Endodermal cell (in vitro differentiated cells): ENCODE measurements at regions not wholly inside any gene's neighbourhood (a gene's known extent, or its start where the extent isn't known, plus 50 kb on each side); places are given as distances from the start of the nearest gene placed in this dataset.

Source experiments
- DNase-seq: peaks from one replicate; pipeline ENCODE4 v3.0.0-alpha.2; 2017
- H3K27ac ChIP-seq: 2 replicates; pipeline ENCODE4 v1.5.1; 2013; ENCODE audit warnings: mild to moderate bottlenecking, low read depth, low read length, moderate library complexity
- H3K27me3 ChIP-seq: 2 replicates; pipeline ENCODE4 v1.6.1; 2013; ENCODE audit warnings: mild to moderate bottlenecking, low read length, moderate library complexity; ENCODE audit not compliant: insufficient read depth, control insufficient read depth, poor library complexity, severe bottlenecking
- H3K36me3 ChIP-seq: 2 replicates; pipeline ENCODE4 v1.7.0; 2013; ENCODE audit warnings: mild to moderate bottlenecking, low read length, moderate library complexity; ENCODE audit not compliant: control insufficient read depth, insufficient read depth
- H3K4me1 ChIP-seq: one replicate; pipeline ENCODE4 v1.7.0; 2013; ENCODE audit warnings: low read length; ENCODE audit not compliant: control insufficient read depth, insufficient read depth
- H3K4me3 ChIP-seq: 2 replicates; pipeline ENCODE4 v1.5.1; 2013; ENCODE audit warnings: mild to moderate bottlenecking, low read length, moderate library complexity
- H3K9ac ChIP-seq: 2 replicates; pipeline ENCODE4 v1.6.1; 2013; ENCODE audit warnings: mild to moderate bottlenecking, low read length, moderate library complexity; ENCODE audit not compliant: poor library complexity, severe bottlenecking; ENCODE audit errors: extremely low read depth
- H3K9me3 ChIP-seq: 2 replicates; pipeline ENCODE4 v1.6.1; 2013; ENCODE audit warnings: mild to moderate bottlenecking, low read length, moderate library complexity; ENCODE audit not compliant: control insufficient read depth
- H3K27ac Mint-ChIP-seq: 2 replicates; pipeline ENCODE4 v1.8.0; 2020; ENCODE audit warnings: mixed read lengths
- H3K27me3 Mint-ChIP-seq: 2 replicates; pipeline ENCODE4 v1.8.0; 2021; ENCODE audit warnings: mild to moderate bottlenecking, mixed read lengths; ENCODE audit not compliant: insufficient read depth
- H3K36me3 Mint-ChIP-seq: 2 replicates; pipeline ENCODE4 v1.8.0; 2020; ENCODE audit warnings: low read depth, mixed read lengths
- H3K4me1 Mint-ChIP-seq: 2 replicates; pipeline ENCODE4 v1.8.0; 2020; ENCODE audit warnings: mixed read lengths
- H3K4me3 Mint-ChIP-seq: 2 replicates; pipeline ENCODE4 v1.8.0; 2020; ENCODE audit warnings: mild to moderate bottlenecking, moderate library complexity, mixed read lengths
- H3K9me3 Mint-ChIP-seq: 2 replicates; pipeline ENCODE4 v1.8.0; 2020; ENCODE audit warnings: mild to moderate bottlenecking, mixed read lengths
- CTCF ChIP-seq: fragments of 200-600 bp; sonication (generic); conservative IDR thresholded peaks from 2 replicates; pipeline ENCODE4 v1.5.0; 2021; ENCODE audit warnings: antibody characterized with exemption, mild to moderate bottlenecking
- WGBS, 2 experiments: methylation state at CpG; one replicate each; pipeline versions ENCODE4 v1.1.5 to v1.1.7; 2013; ENCODE audit warnings: missing lambda C conversion rate in 2 of 2, mixed read lengths in 1 of 2; ENCODE audit not compliant: insufficient coverage in 1 of 2, insufficient read length in 1 of 2; 5-methylcytosine and 5-hydroxymethylcytosine counted together

GRCh38 chr1:217003355-217003754 lies 280.1 kb upstream of the ESRRG start:
- no peaks in the 10 kb centered on the region for H3K36me3 ChIP-seq

GRCh38 chr1:216997831-216998230 lies 274.6 kb upstream of the ESRRG start:
- H3K27ac Mint-ChIP-seq: no peak overlapping the region
- H3K27ac ChIP-seq: no peak overlapping the region
- 74% methylated on average over 1 of the region's 1 CpG; no CpG with 5 or more reads in 1 of the 2 experiments for WGBS, 2 experiments
- H3K27me3 ChIP-seq: no peaks in the 10 kb centered on the region
- H3K36me3 Mint-ChIP-seq: no peaks in the 10 kb centered on the region
- H3K4me3 ChIP-seq: no peak overlapping the region
- no peaks in the 10 kb centered on the region for H3K9me3 ChIP-seq
- DNase-seq: no peak
- H3K27me3 Mint-ChIP-seq: no peaks in the 10 kb centered on the region
- TF ChIP-seq CTCF: no peak
- no peak overlapping the region for H3K4me3 Mint-ChIP-seq
- H3K4me1 Mint-ChIP-seq: peaks cover 5% of the 10 kb centered on the region
- H3K9ac ChIP-seq: no peak overlapping the region
- no peaks in the 10 kb centered on the region for H3K9me3 Mint-ChIP-seq
- no peaks in the 10 kb centered on the region for H3K4me1 ChIP-seq
- H3K36me3 ChIP-seq: no peaks in the 10 kb centered on the region

More at GRCh38 chr1:217003355-217003754, 280.1 kb upstream of the ESRRG start:
- Mint-ChIP-seq H3K4me3 (no peak overlapping the region), H3K9me3 (peaks cover 5% of the 10 kb centered on the region), H3K36me3 (no peaks in the 10 kb centered on the region), H3K27me3 (no peaks in the 10 kb centered on the region), H3K27ac (no peak overlapping the region), H3K4me1 (no peaks in the 10 kb centered on the region)
- Histone ChIP-seq H3K4me1 (no peaks in the 10 kb centered on the region), H3K27ac (no peak overlapping the region), H3K27me3 (no peaks in the 10 kb centered on the region), H3K4me3 (no peak overlapping the region), H3K9ac (no peak overlapping the region), H3K9me3 (no peaks in the 10 kb centered on the region)
- no peak for TF ChIP-seq CTCF
- no CpG with 5 or more reads among the region's 1 CpG for WGBS, 2 experiments
- no peak for DNase-seq

GRCh38 chr1:216997069-216997468 lies 273.8 kb upstream of the ESRRG start:
- Mint-ChIP-seq H3K27me3 (no peaks in the 10 kb centered on the region), H3K27ac (no peak overlapping the region), H3K4me3 (no peak overlapping the region), H3K4me1 (peaks cover 7% of the 10 kb centered on the region), H3K36me3 (no peaks in the 10 kb centered on the region), H3K9me3 (no peaks in the 10 kb centered on the region)
- Histone ChIP-seq H3K9me3 (no peaks in the 10 kb centered on the region), H3K4me1 (no peaks in the 10 kb centered on the region), H3K27ac (no peak overlapping the region), H3K4me3 (no peak overlapping the region), H3K27me3 (no peaks in the 10 kb centered on the region), H3K36me3 (no peaks in the 10 kb centered on the region), H3K9ac (no peak overlapping the region)
- no peak for TF ChIP-seq CTCF
- DNase-seq: no peak
- WGBS, 2 experiments: 80 to 90% methylated on average over 3 of the region's 3 CpGs
